ENCODE measurements at regions not wholly inside any gene's neighbourhood (a gene's known extent, or its start where the extent isn't known, plus 50 kb on each side); places are given as distances from the start of the nearest gene placed in this dataset.

DNA sequence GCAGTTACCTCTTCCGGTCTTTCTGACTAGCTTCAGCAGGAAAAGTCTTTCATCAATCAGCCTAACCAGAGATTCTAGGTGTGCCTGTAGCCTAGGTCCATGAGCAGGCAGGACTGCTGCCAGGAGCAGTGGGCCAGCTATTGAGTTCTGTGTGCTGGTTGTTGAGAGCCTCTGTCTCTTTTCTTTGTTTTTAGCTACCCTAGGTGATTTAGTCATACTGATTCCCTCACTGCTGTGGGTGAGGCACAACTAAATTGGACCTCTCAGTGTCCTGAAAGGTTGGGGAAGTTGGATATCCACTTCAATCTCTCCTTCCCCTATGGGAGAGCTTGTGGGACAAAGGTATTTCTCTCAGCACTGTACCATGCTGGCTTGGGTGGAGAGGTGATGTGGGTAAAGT is 354.9 kb downstream of the GPAT3 start:
- H3K27ac ChIP-seq, result no peak overlapping the region
- no peak for TF ChIP-seq CTCF (IDR thresholded peaks at IDR 0.05)
- no peak for TF ChIP-seq POLR2A (IDR thresholded peaks at IDR 0.05)
- H3K27me3 ChIP-seq, result no peaks in the 10 kb centered on the region
- no peaks in the 10 kb centered on the region for H3K9me3 ChIP-seq
- H3K4me3 ChIP-seq (replicated peaks in 1 of 3), result no peak overlapping the region
- intact Hi-C loops (cut with DNase I), result no loop called here
- no peaks in the 10 kb centered on the region for H3K36me3 ChIP-seq
- no peaks in the 10 kb centered on the region for H3K4me1 ChIP-seq
- DNase-seq, result no peak
- 89 to 95% methylated on average over 1 of the region's 1 CpG for WGBS, 2 donors

GRCh38 chr4:83890231-83890630 is 354.3 kb downstream of the GPAT3 start:
- H3K27ac ChIP-seq, result no peak overlapping the region
- H3K4me1 ChIP-seq, result no peaks in the 10 kb centered on the region
- intact Hi-C loops (cut with DNase I), result no loop called here
- TF ChIP-seq POLR2A (IDR thresholded peaks at IDR 0.05) (no peak), CTCF (IDR thresholded peaks at IDR 0.05) (no peak)
- H3K36me3 ChIP-seq, result no peaks in the 10 kb centered on the region
- H3K4me3 ChIP-seq (replicated peaks in 1 of 3), result no peak overlapping the region
- H3K9me3 ChIP-seq, result no peaks in the 10 kb centered on the region
- WGBS, 2 donors, result 90 to 92% methylated on average over 2 of the region's 2 CpGs
- no peaks in the 10 kb centered on the region for H3K27me3 ChIP-seq
- DNase-seq, result no peak

DNA sequence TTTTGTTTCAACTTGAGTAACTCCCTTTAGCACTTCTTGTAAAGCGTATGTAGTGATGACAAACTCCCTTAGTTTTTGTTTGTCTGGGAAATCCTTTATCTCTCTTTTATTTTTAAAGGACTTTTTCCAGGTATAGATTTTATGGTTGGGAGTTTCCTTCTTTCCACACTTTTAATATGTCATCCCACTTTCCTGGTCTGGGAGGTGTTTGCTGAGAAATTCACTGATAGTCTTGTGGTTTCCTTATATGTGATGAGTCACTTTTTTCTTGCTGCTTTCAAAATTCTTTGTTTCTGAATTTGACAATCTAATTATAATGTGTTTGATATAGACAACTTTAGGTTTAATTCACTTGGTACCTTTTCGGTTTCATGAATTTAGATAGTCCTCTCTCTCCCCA is 353.9 kb downstream of the GPAT3 start:
- no peaks in the 10 kb centered on the region for H3K27me3 ChIP-seq
- no peaks in the 10 kb centered on the region for H3K4me1 ChIP-seq
- H3K9me3 ChIP-seq, result no peaks in the 10 kb centered on the region
- no peaks in the 10 kb centered on the region for H3K36me3 ChIP-seq
- WGBS, 2 donors, result 84 to 88% methylated on average over 2 of the region's 2 CpGs
- intact Hi-C loops (cut with DNase I), result no loop called here
- no peak for DNase-seq
- H3K4me3 ChIP-seq (replicated peaks in 1 of 3), result no peak overlapping the region
- H3K27ac ChIP-seq, result no peak overlapping the region
- TF ChIP-seq POLR2A (IDR thresholded peaks at IDR 0.05) (no peak), CTCF (IDR thresholded peaks at IDR 0.05) (no peak)

GRCh38 chr4:83885256-83886182 is 349.6 kb downstream of the GPAT3 start:
- intact Hi-C loops (cut with DNase I), result no loop called here
- TF ChIP-seq POLR2A (IDR thresholded peaks at IDR 0.05) (no peak), CTCF (IDR thresholded peaks at IDR 0.05) (no peak)
- WGBS, 2 donors, result 82 to 89% methylated on average over 6 of the region's 6 CpGs

DNA sequence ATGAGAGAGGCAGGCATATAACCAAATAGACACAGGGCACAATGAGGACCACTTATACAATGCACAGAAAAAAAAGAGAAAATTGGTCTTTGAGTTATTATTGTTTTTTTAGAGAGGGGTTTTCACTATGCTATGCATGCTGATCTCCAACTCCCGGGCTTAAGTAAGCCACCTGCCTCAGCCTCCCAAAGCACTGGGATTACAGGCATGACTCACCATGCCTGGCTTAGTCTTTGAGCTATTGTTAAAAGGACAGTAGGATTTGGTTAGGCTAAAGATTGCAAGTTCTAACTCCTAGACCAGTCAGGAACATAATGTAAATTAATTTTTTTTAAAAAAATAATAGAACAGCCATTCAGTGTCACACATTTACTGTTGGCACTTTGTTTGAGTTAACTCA is 340.1 kb downstream of the GPAT3 start:
- no peaks in the 10 kb centered on the region for H3K4me1 ChIP-seq
- H3K4me3 ChIP-seq (replicated peaks in 1 of 3), result no peak overlapping the region
- H3K9me3 ChIP-seq, result no peaks in the 10 kb centered on the region
- WGBS, 2 donors, result 75 to 81% methylated on average over 1 of the region's 1 CpG
- intact Hi-C loops (cut with DNase I), result no loop called here
- TF ChIP-seq POLR2A (IDR thresholded peaks at IDR 0.05) (no peak), CTCF (IDR thresholded peaks at IDR 0.05) (no peak)
- no peaks in the 10 kb centered on the region for H3K27me3 ChIP-seq
- DNase-seq, result no peak
- H3K36me3 ChIP-seq, result no peaks in the 10 kb centered on the region
- H3K27ac ChIP-seq, result no peak overlapping the region

More at GRCh38 chr4:83885256-83886182, 349.6 kb downstream of the GPAT3 start:
- Histone ChIP-seq H3K27ac (no peak overlapping the region), H3K9me3 (no peaks in the 10 kb centered on the region), H3K27me3 (no peaks in the 10 kb centered on the region), H3K4me3 (replicated peaks in 1 of 3) (no peak overlapping the region), H3K36me3 (no peaks in the 10 kb centered on the region), H3K4me1 (no peaks in the 10 kb centered on the region)
- DNase-seq, result no peak
